ENCODE measurements at regions not wholly inside any gene's neighbourhood (a gene's known extent, or its start where the extent isn't known, plus 50 kb on each side); places are given as distances from the start of the nearest gene placed in this dataset.

GRCh38 chr16:85308611-85309540 lies 196.6 kb upstream of the CIBAR2 start:
- Histone ChIP-seq H3K4me2 (ENCODE audit: low read length) (peak overlapping the region; percentile 33), H3K9me3 (ENCODE audit: low read length) (no peaks in the 10 kb centered on the region), H3K9ac (ENCODE audit: low read length) (peak overlapping the region; percentile 61), H3K4me3 (ENCODE audit: low read length) (peak overlapping the region; percentile 33), H3K27ac (ENCODE audit: low read length) (peak overlapping the region; percentile 75), H3K27me3 (ENCODE audit: insufficient read depth, low read depth, low read length) (no peaks in the 10 kb centered on the region), H3F3A (ENCODE audit: insufficient read depth, low read length, poor library complexity, severe bottlenecking) (no peaks in the 10 kb centered on the region), H3K9me2 (ENCODE audit: insufficient read depth, low read length) (no peaks in the 10 kb centered on the region), H2AFZ (ENCODE audit: low read depth, low read length) (no peak overlapping the region), H3K36me3 (ENCODE audit: insufficient read depth, low read length) (no peaks in the 10 kb centered on the region), H4K20me1 (ENCODE audit: insufficient read depth) (no peaks in the 10 kb centered on the region), H3K79me2 (replicated peaks; ENCODE audit: insufficient read depth, low read length) (no peaks in the 10 kb centered on the region)
- TF ChIP-seq EP300 (conservative IDR thresholded peaks at IDR 0.05; ENCODE audit: poor library complexity, severe bottlenecking): no peak
- no peak for TF ChIP-seq MXI1 (conservative IDR thresholded peaks at IDR 0.05; ENCODE audit: poor library complexity, severe bottlenecking)
- TF ChIP-seq TAF1 (IDR thresholded peaks at IDR 0.05; ENCODE audit: low read depth): no peak
- TF ChIP-seq EZH2 (IDR thresholded peaks at IDR 0.05; ENCODE audit: borderline replicate concordance, insufficient read depth, low read length, poor library complexity, severe bottlenecking): no peak
- TF ChIP-seq CTCF (IDR thresholded peaks at IDR 0.05; ENCODE audit: poor library complexity, severe bottlenecking): no peak
- no peak for TF ChIP-seq REST (IDR thresholded peaks at IDR 0.05; ENCODE audit: borderline replicate concordance)
- TF ChIP-seq SMC3 (conservative IDR thresholded peaks at IDR 0.05; ENCODE audit: poor library complexity): no peak
- no peak for TF ChIP-seq RAD21 (conservative IDR thresholded peaks at IDR 0.05)
- no peak for TF ChIP-seq POLR2AphosphoS5 (IDR thresholded peaks at IDR 0.05)

- no peaks in the 10 kb centered on the region for H3F3A ChIP-seq (ENCODE audit: insufficient read depth, low read length, poor library complexity, severe bottlenecking)
- no peaks in the 10 kb centered on the region for H3K27me3 ChIP-seq (ENCODE audit: insufficient read depth, low read depth, low read length)
- H3K9me3 ChIP-seq (ENCODE audit: low read length): no peaks in the 10 kb centered on the region
- no peaks in the 10 kb centered on the region for H4K20me1 ChIP-seq (ENCODE audit: insufficient read depth)
- H3K27ac ChIP-seq (ENCODE audit: low read length): peak overlapping the region; percentile 75
- no peaks in the 10 kb centered on the region for H3K9me2 ChIP-seq (ENCODE audit: insufficient read depth, low read length)
- TF ChIP-seq SMC3 (conservative IDR thresholded peaks at IDR 0.05; ENCODE audit: poor library complexity) (peak; percentile 13), REST (IDR thresholded peaks at IDR 0.05; ENCODE audit: borderline replicate concordance) (no peak), EZH2 (IDR thresholded peaks at IDR 0.05; ENCODE audit: borderline replicate concordance, insufficient read depth, low read length, poor library complexity, severe bottlenecking) (no peak), EP300 (conservative IDR thresholded peaks at IDR 0.05; ENCODE audit: poor library complexity, severe bottlenecking) (no peak), CTCF (IDR thresholded peaks at IDR 0.05; ENCODE audit: poor library complexity, severe bottlenecking) (no peak)
- peak overlapping the region; percentile 19 for H3K4me2 ChIP-seq (ENCODE audit: low read length)
- H3K9ac ChIP-seq (ENCODE audit: low read length): peak overlapping the region; percentile 61
- H3K4me3 ChIP-seq (ENCODE audit: low read length): peak overlapping the region; percentile 43
- no peak overlapping the region for H2AFZ ChIP-seq (ENCODE audit: low read depth, low read length)
- H3K79me2 ChIP-seq (replicated peaks; ENCODE audit: insufficient read depth, low read length): no peaks in the 10 kb centered on the region
- H3K36me3 ChIP-seq (ENCODE audit: insufficient read depth, low read length): no peaks in the 10 kb centered on the region
These were observed 197.7 kb upstream of the CIBAR2 start for GRCh38 chr16:85309656-85310587.
